ENCODE measurements at regions not wholly inside any gene's neighbourhood (a gene's known extent, or its start where the extent isn't known, plus 50 kb on each side); places are given as distances from the start of the nearest gene placed in this dataset.

DNA sequence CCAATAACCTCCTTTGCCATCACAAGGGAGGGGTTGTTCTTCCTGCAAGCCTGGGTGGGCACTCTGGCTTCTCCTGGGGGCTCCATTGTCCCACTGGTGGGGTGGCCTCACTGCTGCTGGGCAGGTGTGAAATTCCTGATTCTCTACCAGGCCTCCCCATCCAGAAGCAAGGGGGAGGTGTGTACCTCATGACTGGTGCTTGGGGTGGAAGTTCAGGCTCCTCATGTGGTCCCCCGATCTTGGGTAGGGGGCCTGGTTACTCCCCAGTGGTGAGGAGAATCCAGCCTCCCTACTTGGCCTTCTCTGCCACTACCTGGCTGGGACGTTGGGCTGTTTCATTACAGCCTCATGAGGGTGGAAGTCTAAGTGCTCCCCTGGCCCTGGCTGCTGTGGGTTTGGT lies 433.9 kb downstream of the IRX2 start:
- no peak for DNase-seq (ENCODE audit: insufficient read length, low spot score)
- TF ChIP-seq, protein P1, sequence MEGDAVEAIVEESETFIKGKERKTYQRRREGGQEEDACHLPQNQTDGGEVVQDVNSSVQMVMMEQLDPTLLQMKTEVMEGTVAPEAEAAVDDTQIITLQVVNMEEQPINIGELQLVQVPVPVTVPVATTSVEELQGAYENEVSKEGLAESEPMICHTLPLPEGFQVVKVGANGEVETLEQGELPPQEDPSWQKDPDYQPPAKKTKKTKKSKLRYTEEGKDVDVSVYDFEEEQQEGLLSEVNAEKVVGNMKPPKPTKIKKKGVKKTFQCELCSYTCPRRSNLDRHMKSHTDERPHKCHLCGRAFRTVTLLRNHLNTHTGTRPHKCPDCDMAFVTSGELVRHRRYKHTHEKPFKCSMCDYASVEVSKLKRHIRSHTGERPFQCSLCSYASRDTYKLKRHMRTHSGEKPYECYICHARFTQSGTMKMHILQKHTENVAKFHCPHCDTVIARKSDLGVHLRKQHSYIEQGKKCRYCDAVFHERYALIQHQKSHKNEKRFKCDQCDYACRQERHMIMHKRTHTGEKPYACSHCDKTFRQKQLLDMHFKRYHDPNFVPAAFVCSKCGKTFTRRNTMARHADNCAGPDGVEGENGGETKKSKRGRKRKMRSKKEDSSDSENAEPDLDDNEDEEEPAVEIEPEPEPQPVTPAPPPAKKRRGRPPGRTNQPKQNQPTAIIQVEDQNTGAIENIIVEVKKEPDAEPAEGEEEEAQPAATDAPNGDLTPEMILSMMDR (IDR thresholded peaks at IDR 0.05; ENCODE audit: insufficient read depth, missing control alignments): no peak
- no peak for FAIRE-seq

DNA sequence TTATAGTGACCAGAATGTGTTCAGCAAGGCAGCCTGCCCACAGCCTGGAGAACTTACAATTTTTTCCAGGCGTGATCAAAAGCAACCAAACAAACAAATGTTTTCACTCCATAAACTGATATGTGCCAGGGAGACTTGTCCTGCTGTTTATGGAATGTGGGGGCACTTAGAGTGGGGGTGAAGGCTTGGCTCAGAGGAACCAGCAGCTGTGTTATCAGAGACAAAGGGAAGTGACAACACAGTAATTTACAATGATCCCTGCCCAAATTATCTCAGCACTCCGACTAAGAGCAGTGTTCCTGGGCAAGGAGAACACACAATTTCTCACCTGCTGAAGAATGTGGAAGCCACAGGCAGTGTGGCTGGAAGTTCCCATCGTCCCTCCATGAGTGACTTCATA lies 429.1 kb upstream of the IRX4 start:
- no peak for FAIRE-seq
- TF ChIP-seq, protein P1 (IDR thresholded peaks at IDR 0.05; ENCODE audit: insufficient read depth, missing control alignments): no peak
- no peak for DNase-seq (ENCODE audit: insufficient read length, low spot score)

DNA sequence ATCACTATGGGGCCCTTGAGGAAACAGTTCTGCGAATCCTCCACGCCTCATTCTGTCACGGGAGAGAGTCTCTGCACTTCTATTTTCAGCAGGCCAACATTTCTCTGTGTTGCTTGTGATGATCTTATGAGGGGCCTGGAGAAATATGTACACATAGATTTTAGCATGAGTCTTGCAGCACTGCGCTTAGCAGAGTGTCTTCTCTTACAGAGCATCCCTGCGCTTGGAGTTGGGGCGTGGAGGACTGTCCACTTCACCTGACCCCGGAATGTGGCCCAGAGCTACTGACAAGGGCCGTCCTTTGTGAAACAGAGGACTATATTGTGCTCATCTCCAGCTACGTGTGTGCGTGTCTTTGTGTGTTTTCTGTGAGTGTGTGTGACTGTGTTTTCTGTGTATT lies 428.2 kb upstream of the IRX4 start:
- TF ChIP-seq, protein P1 (IDR thresholded peaks at IDR 0.05; ENCODE audit: insufficient read depth, missing control alignments): no peak
- DNase-seq (ENCODE audit: insufficient read length, low spot score): no peak
- FAIRE-seq: no peak

DNA sequence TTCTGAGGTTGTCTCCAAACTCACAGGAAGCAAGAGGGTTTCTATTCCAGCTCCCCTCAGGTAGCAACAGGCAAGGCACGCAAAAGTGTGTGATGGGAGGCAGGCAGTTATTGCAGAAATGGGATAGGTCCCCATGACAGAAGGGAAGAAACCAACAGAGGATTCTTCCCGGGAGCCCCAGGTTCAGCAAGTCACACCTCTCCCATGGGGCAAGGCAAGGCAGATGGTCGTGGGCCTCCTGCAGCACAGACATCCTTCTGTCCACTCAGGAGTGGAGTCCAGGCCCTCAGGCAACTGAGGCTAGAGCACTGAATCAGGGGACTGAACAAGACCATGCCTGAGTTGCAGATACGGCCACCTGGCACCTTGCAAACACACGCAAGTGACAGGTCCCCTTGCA lies 424.9 kb upstream of the IRX4 start:
- no peak for FAIRE-seq
- TF ChIP-seq, protein P1 (IDR thresholded peaks at IDR 0.05; ENCODE audit: insufficient read depth, missing control alignments): no peak
- DNase-seq (ENCODE audit: insufficient read length, low spot score): no peak

DNA sequence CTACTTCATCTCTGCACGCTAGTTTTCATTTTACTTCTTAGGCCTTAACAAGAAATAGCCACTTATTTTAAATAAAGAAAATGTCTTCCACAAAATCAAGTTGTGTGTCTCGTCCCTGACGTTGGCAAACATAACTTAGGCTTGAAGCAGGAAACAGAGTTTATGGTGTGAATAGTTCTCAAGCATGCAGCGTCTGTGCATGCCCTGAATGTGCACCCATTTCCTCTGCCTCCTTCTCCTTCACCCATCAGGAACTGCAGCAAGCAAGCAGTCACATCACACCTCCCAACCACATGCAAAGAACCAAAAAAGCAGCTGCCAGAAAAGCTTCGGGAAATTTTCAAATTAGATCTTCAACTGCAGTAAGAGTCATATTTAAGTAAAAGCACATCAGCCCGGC lies 424.0 kb upstream of the IRX4 start:
- DNase-seq (ENCODE audit: insufficient read length, low spot score) (no peak), FAIRE-seq (no peak)
- TF ChIP-seq, protein P1 (IDR thresholded peaks at IDR 0.05; ENCODE audit: insufficient read depth, missing control alignments): no peak

DNA sequence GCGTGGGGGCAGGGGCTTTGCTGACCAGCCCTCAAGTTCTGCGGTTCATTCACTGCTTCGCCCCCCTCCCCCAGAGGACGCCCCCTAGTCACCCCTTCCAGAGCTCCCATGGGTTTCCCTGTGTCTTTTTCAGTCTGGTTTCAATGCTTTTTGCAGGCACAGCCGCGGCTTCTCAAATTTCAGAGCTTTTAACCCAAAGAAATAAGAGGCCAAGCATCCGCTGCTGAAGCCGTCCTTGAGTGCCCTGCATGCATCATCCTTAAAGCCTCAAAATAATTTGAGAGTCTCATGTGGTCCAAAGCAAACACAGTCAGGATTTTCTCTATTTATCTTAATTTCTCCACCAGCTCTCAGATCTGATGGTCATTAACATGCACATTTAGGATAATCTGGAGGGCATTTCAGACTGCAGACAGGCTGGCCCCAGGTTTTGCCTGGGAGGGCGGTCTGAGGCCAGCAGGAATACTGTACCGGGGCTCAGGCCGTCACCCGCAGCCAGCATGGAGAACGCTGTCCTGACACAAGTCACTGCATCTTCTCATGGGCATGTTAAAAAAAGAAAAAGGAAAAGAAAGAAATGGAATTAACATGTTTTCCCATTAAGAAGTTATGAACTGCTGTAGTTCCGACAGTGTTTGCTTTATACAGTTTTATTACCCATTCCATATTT lies 420.8 kb upstream of the IRX4 start:
- FAIRE-seq (no peak), DNase-seq (ENCODE audit: insufficient read length, low spot score) (no peak)
- TF ChIP-seq, protein P1 (IDR thresholded peaks at IDR 0.05; ENCODE audit: insufficient read depth, missing control alignments): no peak

DNA sequence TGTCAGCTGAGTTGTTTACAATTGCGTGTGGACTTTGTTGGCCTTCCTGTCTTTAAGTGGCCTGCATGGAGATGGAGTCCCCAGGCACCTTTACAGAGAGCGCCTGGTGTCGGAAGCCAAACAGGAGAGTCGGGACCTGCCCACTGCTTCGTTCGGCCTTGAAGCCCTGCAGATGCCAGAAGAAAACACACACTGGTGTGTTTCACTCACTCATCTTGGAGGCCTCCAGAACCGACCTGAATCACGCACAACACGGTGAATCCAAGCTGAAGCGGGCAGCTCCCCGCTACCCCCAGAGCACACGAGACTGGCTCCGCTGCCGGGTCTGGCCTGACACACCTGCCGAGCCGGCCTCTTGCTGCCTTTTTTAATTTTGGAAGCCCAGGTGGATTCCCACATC lies 419.4 kb upstream of the IRX4 start:
- DNase-seq (ENCODE audit: insufficient read length, low spot score): no peak
- no peak for FAIRE-seq
- TF ChIP-seq, protein P1 (IDR thresholded peaks at IDR 0.05; ENCODE audit: insufficient read depth, missing control alignments): no peak

Data from D721Med (cell line).